ENCODE measurements at regions not wholly inside any gene's neighbourhood (a gene's known extent, or its start where the extent isn't known, plus 50 kb on each side); places are given as distances from the start of the nearest gene placed in this dataset.

- TF ChIP-seq CTCF (IDR thresholded peaks at IDR 0.05): no peak
- TF ChIP-seq EZH2phosphoT487 (IDR thresholded peaks at IDR 0.05): no peak
- no peak for TF ChIP-seq EZH2 (IDR thresholded peaks at IDR 0.05)
Observed at GRCh38 chr21:27804515-27804914, 837.6 kb upstream of the ADAMTS5 start.
